ENCODE measurements at regions not wholly inside any gene's neighbourhood (a gene's known extent, or its start where the extent isn't known, plus 50 kb on each side); places are given as distances from the start of the nearest gene placed in this dataset.

- TF ChIP-seq, protein P1, sequence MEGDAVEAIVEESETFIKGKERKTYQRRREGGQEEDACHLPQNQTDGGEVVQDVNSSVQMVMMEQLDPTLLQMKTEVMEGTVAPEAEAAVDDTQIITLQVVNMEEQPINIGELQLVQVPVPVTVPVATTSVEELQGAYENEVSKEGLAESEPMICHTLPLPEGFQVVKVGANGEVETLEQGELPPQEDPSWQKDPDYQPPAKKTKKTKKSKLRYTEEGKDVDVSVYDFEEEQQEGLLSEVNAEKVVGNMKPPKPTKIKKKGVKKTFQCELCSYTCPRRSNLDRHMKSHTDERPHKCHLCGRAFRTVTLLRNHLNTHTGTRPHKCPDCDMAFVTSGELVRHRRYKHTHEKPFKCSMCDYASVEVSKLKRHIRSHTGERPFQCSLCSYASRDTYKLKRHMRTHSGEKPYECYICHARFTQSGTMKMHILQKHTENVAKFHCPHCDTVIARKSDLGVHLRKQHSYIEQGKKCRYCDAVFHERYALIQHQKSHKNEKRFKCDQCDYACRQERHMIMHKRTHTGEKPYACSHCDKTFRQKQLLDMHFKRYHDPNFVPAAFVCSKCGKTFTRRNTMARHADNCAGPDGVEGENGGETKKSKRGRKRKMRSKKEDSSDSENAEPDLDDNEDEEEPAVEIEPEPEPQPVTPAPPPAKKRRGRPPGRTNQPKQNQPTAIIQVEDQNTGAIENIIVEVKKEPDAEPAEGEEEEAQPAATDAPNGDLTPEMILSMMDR (IDR thresholded peaks at IDR 0.05; ENCODE audit: low read depth, low read length, poor library complexity, severe bottlenecking) = no peak
- TF ChIP-seq EZH2phosphoT487 (IDR thresholded peaks at IDR 0.05; ENCODE audit: borderline replicate concordance, low read length) = no peak
Measured at GRCh38 chr2:111675419-111676194, 208.4 kb downstream of the ANAPC1 start.

All from DOHH2 (cell line).